ENCODE measurements at regions not wholly inside any gene's neighbourhood (a gene's known extent, or its start where the extent isn't known, plus 50 kb on each side); places are given as distances from the start of the nearest gene placed in this dataset.

DNA sequence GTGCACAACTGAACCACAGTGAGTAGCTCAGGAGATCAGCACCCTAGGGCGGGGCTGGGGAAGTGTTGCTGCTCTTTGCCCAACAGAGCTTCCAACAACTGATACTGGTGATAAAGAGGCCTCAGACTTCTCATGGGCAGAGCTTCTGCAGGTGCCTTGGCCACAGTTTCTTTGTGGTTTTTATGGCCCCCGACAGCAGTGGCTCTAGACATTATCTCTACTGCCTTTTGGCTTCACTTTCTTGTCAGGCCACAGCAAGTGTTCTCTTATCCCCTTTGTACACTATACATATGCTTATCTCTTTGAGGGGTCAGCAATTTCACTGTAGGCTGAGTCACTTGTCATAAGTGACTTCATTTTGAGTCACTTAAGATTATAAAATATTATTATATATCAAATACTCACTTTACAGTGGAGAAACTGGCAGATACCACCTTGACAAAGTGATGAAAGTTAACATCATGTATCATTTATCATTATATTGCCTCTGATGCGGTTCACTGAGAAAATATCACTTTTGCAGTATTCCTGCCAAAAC is 90.9 kb upstream of the COX7C start (continued):
- TF ChIP-seq PRDM10 (IDR thresholded peaks at IDR 0.05; ENCODE audit: partially characterized antibody) (no peak), ZSCAN32 (CRISPR knock-in tag; IDR thresholded peaks at IDR 0.05) (no peak), NFE2 (IDR thresholded peaks at IDR 0.05; ENCODE audit: low read depth) (peak; percentile 93), POLR2B (IDR thresholded peaks at IDR 0.05; ENCODE audit: low read depth, partially characterized antibody) (no peak), RNF2 (IDR thresholded peaks at IDR 0.05) (peak; percentile 92), ZNF589 (CRISPR knock-in tag; IDR thresholded peaks at IDR 0.05; ENCODE audit: low read depth) (peak; percentile 100), CSDE1 (IDR thresholded peaks at IDR 0.05) (no peak), ZNF695 (CRISPR knock-in tag; IDR thresholded peaks at IDR 0.05) (no peak), ZNF583 (CRISPR knock-in tag; IDR thresholded peaks at IDR 0.05) (peak; percentile 93), BHLHE40 (IDR thresholded peaks at IDR 0.05; ENCODE audit: low read length) (peak; percentile 86), ZNF146 (CRISPR knock-in tag; IDR thresholded peaks at IDR 0.05; ENCODE audit: unreplicated experiment) (no peak), HMGN3 (IDR thresholded peaks at IDR 0.05; ENCODE audit: borderline replicate concordance, extremely low read depth, insufficient read length, low read depth, low read length) (peak; percentile 79), CC2D1A (IDR thresholded peaks at IDR 0.05) (peak; percentile 98), RBM39 (optimal IDR thresholded peaks at IDR 0.05; ENCODE audit: low read depth, low read length) (no peak), MXD1 (CRISPR knock-in tag; IDR thresholded peaks at IDR 0.05; ENCODE audit: borderline replicate concordance, poor library complexity, severe bottlenecking) (peak; percentile 36), HINFP (tag; conservative IDR thresholded peaks at IDR 0.05; ENCODE audit: low read depth) (peak; percentile 84), STAG1 (CRISPR knock-in tag; IDR thresholded peaks at IDR 0.05; ENCODE audit: borderline replicate concordance) (no peak), PHB2 (IDR thresholded peaks at IDR 0.05; ENCODE audit: low read depth) (peak; percentile 97)
- TF ChIP-seq, protein P1, sequence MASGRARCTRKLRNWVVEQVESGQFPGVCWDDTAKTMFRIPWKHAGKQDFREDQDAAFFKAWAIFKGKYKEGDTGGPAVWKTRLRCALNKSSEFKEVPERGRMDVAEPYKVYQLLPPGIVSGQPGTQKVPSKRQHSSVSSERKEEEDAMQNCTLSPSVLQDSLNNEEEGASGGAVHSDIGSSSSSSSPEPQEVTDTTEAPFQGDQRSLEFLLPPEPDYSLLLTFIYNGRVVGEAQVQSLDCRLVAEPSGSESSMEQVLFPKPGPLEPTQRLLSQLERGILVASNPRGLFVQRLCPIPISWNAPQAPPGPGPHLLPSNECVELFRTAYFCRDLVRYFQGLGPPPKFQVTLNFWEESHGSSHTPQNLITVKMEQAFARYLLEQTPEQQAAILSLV (tag; IDR thresholded peaks at IDR 0.05) = peak; percentile 77
- TF ChIP-seq, protein P2, sequence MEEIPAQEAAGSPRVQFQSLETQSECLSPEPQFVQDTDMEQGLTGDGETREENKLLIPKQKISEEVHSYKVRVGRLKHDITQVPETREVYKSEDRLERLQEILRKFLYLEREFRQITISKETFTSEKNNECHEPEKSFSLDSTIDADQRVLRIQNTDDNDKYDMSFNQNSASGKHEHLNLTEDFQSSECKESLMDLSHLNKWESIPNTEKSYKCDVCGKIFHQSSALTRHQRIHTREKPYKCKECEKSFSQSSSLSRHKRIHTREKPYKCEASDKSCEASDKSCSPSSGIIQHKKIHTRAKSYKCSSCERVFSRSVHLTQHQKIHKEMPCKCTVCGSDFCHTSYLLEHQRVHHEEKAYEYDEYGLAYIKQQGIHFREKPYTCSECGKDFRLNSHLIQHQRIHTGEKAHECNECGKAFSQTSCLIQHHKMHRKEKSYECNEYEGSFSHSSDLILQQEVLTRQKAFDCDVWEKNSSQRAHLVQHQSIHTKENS (CRISPR knock-in tag; IDR thresholded peaks at IDR 0.05) = no peak
- TF ChIP-seq, protein P3, sequence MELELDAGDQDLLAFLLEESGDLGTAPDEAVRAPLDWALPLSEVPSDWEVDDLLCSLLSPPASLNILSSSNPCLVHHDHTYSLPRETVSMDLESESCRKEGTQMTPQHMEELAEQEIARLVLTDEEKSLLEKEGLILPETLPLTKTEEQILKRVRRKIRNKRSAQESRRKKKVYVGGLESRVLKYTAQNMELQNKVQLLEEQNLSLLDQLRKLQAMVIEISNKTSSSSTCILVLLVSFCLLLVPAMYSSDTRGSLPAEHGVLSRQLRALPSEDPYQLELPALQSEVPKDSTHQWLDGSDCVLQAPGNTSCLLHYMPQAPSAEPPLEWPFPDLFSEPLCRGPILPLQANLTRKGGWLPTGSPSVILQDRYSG (tag; conservative IDR thresholded peaks at IDR 0.05; ENCODE audit: low read depth) = peak; percentile 95
